Fibroblast of pulmonary artery (primary cell): ENCODE measurements at regions not wholly inside any gene's neighbourhood (a gene's known extent, or its start where the extent isn't known, plus 50 kb on each side); places are given as distances from the start of the nearest gene placed in this dataset.

Experiments
- DNase-seq: peaks from one replicate; pipeline ENCODE4 v3.0.0-alpha.2; 2010; ENCODE audit warnings: low read depth
- H3K4me3 ChIP-seq: replicated peaks from 2 replicates; pipeline ENCODE4 v1.5.1; 2011; ENCODE audit warnings: low read depth, mild to moderate bottlenecking, control low read depth, low read length, moderate library complexity
- TF ChIP-seq, protein P1 (sequence below): IDR thresholded peaks from 2 replicates; pipeline ENCODE4 v1.5.1; 2011; ENCODE audit warnings: mild to moderate bottlenecking, control low read depth, low read length, inconsistent platforms; ENCODE audit errors: missing control alignments

DNA sequence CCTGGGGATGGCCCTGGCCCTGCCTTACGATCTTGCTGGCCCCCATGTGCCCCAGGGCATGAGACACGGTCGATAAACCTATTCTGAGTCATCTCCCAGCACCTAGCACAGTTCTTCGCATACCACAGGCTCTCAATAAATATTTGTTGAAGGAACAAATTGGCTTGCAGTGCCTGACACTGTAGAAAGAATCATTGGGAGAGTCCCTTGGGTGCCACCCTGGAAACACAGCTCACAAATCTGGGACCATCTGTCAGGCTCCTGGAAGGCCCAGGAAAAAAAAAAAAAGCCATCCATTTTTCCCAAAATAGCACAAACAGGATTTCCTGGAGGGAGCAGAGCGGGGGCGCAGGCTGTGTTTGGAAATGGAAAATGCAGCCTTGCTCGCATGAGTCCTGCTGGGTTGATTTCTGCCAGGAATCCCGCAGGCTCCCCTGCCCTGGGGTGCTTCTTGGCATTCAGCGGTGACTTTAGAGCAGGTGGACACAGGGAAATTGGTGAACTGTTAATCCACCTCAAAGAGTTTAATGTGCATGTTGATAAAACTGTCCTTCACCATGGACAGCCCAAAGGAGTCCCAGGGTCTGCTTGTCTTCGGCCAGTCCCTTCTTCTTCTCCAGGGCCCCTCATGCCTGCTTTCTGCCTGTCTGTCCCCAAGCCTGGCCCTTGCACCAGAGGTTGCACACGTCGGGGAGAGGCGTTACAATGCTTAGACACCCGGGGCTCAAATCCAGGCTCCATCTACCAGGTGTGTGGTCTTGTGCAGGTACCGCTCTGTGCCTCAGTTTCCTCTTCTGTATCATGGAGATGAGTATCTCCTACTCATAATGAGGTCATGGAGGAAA is 106.1 kb upstream of the RFLNA start:
- TF ChIP-seq, protein P1, sequence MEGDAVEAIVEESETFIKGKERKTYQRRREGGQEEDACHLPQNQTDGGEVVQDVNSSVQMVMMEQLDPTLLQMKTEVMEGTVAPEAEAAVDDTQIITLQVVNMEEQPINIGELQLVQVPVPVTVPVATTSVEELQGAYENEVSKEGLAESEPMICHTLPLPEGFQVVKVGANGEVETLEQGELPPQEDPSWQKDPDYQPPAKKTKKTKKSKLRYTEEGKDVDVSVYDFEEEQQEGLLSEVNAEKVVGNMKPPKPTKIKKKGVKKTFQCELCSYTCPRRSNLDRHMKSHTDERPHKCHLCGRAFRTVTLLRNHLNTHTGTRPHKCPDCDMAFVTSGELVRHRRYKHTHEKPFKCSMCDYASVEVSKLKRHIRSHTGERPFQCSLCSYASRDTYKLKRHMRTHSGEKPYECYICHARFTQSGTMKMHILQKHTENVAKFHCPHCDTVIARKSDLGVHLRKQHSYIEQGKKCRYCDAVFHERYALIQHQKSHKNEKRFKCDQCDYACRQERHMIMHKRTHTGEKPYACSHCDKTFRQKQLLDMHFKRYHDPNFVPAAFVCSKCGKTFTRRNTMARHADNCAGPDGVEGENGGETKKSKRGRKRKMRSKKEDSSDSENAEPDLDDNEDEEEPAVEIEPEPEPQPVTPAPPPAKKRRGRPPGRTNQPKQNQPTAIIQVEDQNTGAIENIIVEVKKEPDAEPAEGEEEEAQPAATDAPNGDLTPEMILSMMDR = no peak
- DNase-seq = peak; percentile 7
- no peak overlapping the region for H3K4me3 ChIP-seq

DNA sequence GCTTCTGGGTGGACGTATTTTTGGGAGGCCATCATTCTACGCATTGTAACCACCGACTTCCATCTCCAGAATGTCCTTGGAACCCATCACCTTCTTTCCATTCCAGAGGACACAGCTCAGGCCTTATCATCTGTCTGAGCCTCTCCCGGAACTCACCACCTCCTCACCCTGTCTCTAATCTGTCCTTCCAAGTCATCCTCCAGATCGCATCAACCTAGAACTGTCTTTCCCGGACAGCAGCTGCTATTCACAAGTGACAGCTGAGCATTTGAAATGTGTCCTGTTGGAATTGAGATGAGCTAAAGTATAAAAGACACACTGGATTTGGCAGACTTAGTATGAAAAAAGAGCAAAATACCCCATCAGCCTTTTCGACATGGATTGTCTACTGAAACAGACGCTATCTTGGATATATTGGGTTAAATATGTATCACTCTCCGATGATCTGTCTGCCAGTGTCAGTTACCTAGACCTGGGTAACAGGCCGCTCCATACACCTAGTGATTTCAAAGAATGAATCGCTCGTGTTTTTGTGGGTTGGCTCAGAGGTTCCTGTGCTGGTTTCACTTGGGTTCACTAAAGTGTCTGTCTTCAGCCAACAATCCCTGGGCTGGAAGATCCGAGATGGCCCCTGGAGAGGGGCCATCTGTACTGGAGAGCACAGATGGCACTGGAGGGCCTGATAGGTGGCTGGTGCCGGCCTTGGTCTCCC is 104.4 kb upstream of the RFLNA start:
- DNase-seq = no peak
- no peak overlapping the region for H3K4me3 ChIP-seq
- TF ChIP-seq, protein P1 = no peak

DNA sequence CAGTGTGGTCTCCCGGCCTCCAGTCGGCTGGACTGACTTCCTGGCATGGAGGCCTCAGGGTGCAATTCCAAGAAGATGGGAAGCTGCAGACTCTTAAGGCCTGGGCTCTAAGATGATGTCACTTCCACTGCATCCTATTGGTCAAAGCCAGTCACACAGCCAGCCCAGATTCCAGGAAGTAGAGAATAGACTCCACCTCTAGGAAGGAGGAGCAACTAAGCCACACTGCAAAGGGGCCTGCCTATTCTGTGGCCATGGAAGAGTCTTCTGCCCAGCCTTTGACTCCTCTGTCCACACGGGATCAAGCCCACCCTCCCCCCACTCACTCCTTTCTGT is 103.9 kb upstream of the RFLNA start:
- no peak overlapping the region for H3K4me3 ChIP-seq
- TF ChIP-seq, protein P1 = no peak
- peak; percentile 25 for DNase-seq

DNA sequence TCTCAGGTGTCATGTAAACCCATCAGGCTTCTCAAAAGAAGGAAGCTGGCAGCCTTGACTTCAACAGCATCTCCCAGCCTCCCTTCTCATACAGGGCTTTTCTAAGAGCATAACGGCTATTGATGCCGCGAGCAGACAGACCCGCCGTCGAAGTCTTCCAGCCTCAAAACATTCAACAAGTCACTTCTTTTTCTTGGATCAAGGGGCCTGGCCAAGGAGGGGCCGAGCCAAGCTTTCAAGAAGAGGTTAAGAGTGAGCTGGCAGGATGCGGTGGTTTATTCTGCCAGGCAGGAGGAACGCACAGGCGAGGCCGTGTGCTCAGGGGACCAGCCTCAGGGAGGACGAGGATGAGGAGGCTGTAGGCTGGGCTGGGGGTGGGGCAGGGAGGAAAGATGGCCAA is 102.9 kb upstream of the RFLNA start:
- DNase-seq = no peak
- TF ChIP-seq, protein P1 = no peak
- H3K4me3 ChIP-seq = no peak overlapping the region

DNA sequence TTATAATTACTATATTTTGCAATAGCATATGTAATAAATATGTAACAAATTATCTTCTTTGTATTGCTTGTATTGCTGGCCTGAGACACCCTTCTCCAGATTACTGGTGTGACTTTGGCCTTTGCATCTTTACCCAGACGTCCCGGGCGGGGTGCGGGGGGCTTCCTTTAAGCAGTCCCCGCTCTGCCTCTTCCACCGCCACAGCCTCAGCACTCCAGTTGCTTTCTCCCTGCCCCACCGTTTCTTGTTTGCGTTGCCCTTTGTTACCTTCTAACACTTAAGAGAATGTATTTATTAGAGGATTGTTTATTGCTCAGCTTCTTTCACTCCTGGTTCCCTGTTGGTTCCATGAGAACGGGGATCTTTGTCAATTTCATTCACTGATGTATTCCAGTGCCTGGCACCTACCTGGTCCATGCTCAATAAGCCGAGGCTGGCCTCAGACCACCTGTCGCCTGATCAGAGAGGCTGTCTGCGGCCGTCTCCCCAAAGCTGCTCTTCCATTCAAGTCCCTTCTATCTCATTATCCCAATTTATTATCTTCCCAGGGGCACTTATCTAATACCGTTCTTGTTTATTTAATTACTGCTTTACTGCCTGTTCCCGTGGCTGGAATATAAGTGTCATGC is 100.5 kb upstream of the RFLNA start:
- DNase-seq = no peak

DNA sequence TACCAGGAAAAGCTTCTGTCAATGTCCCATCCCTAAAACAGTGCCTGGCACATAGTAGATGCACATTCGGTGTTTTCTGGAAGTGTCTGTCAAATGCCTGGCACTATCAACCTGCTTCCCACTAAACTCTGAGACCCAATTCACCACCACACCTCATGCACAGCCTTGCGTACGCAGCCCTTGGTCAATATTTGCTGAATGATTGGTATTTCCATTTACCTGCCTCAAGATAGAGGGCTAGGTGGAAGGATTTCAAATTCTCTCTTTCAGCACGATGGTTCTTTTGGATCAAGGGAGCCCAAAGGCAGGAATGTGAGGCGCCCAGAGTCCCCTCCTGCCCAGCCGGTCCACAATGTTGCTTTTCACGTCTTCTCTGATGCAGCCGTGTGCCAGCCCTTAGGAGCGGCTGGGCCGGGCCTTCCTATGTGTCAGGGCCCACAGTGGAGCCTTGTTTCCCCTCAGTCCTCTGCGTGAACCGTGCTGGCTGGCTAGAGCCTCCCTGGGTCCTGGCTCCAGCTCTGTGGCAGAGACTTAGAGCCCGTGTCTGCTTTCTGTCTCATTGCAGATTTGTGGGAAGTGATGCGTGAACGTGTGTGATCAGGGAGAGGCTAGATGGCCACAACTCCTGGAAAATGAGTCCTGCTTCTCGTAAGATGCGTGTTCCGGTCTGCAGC is 99.9 kb upstream of the RFLNA start:
- TF ChIP-seq, protein P1 = no peak
- no peak overlapping the region for H3K4me3 ChIP-seq
- no peak for DNase-seq

More for the DNA sequence above, 100.5 kb upstream of the RFLNA start:
- TF ChIP-seq, protein P1 = no peak
- H3K4me3 ChIP-seq = no peak overlapping the region
